SK-N-SH (cell line): ENCODE measurements at regions not wholly inside any gene's neighbourhood (a gene's known extent, or its start where the extent isn't known, plus 50 kb on each side); places are given as distances from the start of the nearest gene placed in this dataset.

ENCODE experiments used
- CTCF ChIA-PET: fragments of 300-600, 350-600 bp; formaldehyde crosslinking; extraction: SDS; loops from one replicate; lab custom pipeline; 2021; lab: Yijun Ruan, JAX
- POLR2A ChIA-PET: fragments of 350-600 bp; sonication (Branson Sonifier 250); formaldehyde crosslinking; extraction: SDS; loops from one replicate; lab custom pipeline; 2020; ENCODE audit warnings: antibody characterized with exemption, inconsistent platforms; lab: Yijun Ruan, JAX
- DNase-seq: peaks from one replicate; pipeline ENCODE4 v3.0.0; 2012
- H2AFZ ChIP-seq: fragments of 200-600 bp; sonication (generic); 2 replicates; pipeline ENCODE4 v1.8.1; 2016; ENCODE audit warnings: antibody characterized with exemption, mild to moderate bottlenecking, low read depth
- H3F3A ChIP-seq: fragments of 200-600 bp; sonication (generic); replicated peaks from 2 replicates; pipeline ENCODE3; 2016; ENCODE audit warnings: antibody characterized with exemption, mild to moderate bottlenecking; ENCODE audit not compliant: insufficient read depth
- H3K27ac ChIP-seq, 2 experiments: fragments of 200-500 bp in 1 of 2; fragments of 200-600 bp in 1 of 2; sonication (Bioruptor generic) in 1 of 2; sonication (generic), shearing (Covaris generic) in 1 of 2; 2 replicates each; pipeline versions ENCODE4 v1.5.1 to v1.6.1; 2014 to 2016; ENCODE audit warnings: low read depth in 2 of 2, inconsistent platforms in 1 of 2, low read length in 1 of 2, mild to moderate bottlenecking in 1 of 2, mixed read lengths in 1 of 2
- H3K27me3 ChIP-seq: fragments of 200-600 bp; sonication (generic), shearing (Covaris generic); 2 replicates; pipeline ENCODE4 v1.6.1; 2016; ENCODE audit warnings: mixed run types; ENCODE audit not compliant: insufficient read depth
- H3K36me3 ChIP-seq, 2 experiments: fragments of 200-500 bp in 1 of 2; fragments of 200-600 bp in 1 of 2; sonication (Bioruptor generic) in 1 of 2; sonication (generic) in 1 of 2; replicated peaks in 1 of 2; 2 replicates each; pipeline versions ENCODE3 to v1.5.1; 2014 to 2016; ENCODE audit warnings: low read length in 1 of 2, mild to moderate bottlenecking in 1 of 2; ENCODE audit not compliant: insufficient read depth in 2 of 2, control insufficient read depth in 1 of 2
- H3K4me1 ChIP-seq, 2 experiments: fragments of 200-500 bp in 1 of 2; fragments of 200-600 bp in 1 of 2; sonication (Bioruptor generic) in 1 of 2; sonication (generic), shearing (Covaris generic) in 1 of 2; 2 replicates each; pipeline versions ENCODE4 v1.5.1 to v1.6.1; 2014 to 2016; ENCODE audit warnings: low read depth in 1 of 2, low read length in 1 of 2, mixed run types in 1 of 2; ENCODE audit not compliant: insufficient read depth in 2 of 2, control insufficient read depth in 1 of 2
- H3K4me2 ChIP-seq: fragments of 200-600 bp; sonication (generic), shearing (Covaris generic); 2 replicates; pipeline ENCODE4 v1.6.1; 2017; ENCODE audit warnings: mixed run types
- H3K4me3 ChIP-seq, 2 experiments: fragments of 200-500 bp in 1 of 2; fragments of 200-600 bp in 1 of 2; sonication (Bioruptor generic) in 1 of 2; sonication (generic), shearing (Covaris generic) in 1 of 2; 2 replicates each; pipeline versions ENCODE4 v1.5.1 to v1.8.1; 2014 to 2016; ENCODE audit warnings: low read depth in 2 of 2, inconsistent platforms in 1 of 2, low read length in 1 of 2, mild to moderate bottlenecking in 1 of 2, mixed read lengths in 1 of 2, moderate library complexity in 1 of 2
- H3K79me2 ChIP-seq: fragments of 200-600 bp; sonication (generic); 2 replicates; pipeline ENCODE4 v1.8.1; 2017; ENCODE audit warnings: mild to moderate bottlenecking; ENCODE audit not compliant: insufficient read depth
- H3K9ac ChIP-seq: fragments of 200-600 bp; sonication (generic); 2 replicates; pipeline ENCODE4 v1.6.1; 2017; ENCODE audit warnings: mixed run types
- H3K9me2 ChIP-seq: fragments of 200-600 bp; sonication (generic); 2 replicates; pipeline ENCODE4 v1.6.1; 2017; ENCODE audit warnings: mixed run types
- H3K9me3 ChIP-seq: fragments of 200-600 bp; sonication (generic); 2 replicates; pipeline ENCODE4 v1.6.1; 2017; ENCODE audit warnings: mixed run types, mild to moderate bottlenecking, moderate library complexity
- H4K20me1 ChIP-seq: fragments of 200-600 bp; sonication (generic); 2 replicates; pipeline ENCODE4 v1.6.1; 2017; ENCODE audit warnings: mild to moderate bottlenecking, mixed run types; ENCODE audit not compliant: insufficient read depth
- CHD2 ChIP-seq: fragments of 150-350 bp; IDR thresholded peaks from 2 replicates; pipeline ENCODE4 v1.6.1; 2018; ENCODE audit warnings: low read length; ENCODE audit not compliant: partially characterized antibody
- EP300 ChIP-seq, 2 experiments: IDR thresholded peaks; 2 replicates each; pipeline versions ENCODE4 v1.4.0 to v1.6.1; 2012; ENCODE audit warnings: borderline replicate concordance in 1 of 2, low read depth in 1 of 2, low read length in 1 of 2
- FOXJ3 ChIP-seq: sonication (generic); formaldehyde crosslinking; IDR thresholded peaks from 2 replicates; pipeline ENCODE4 v1.5.1; 2020; ENCODE audit warnings: mild to moderate bottlenecking, missing genetic modification reagents
- FOXM1 ChIP-seq: IDR thresholded peaks from 2 replicates; pipeline ENCODE4 v1.4.0; 2012; ENCODE audit warnings: low read depth, mild to moderate bottlenecking
- GABPA ChIP-seq: IDR thresholded peaks from 2 replicates; pipeline ENCODE4 v1.4.0; 2012; ENCODE audit warnings: low read depth, mild to moderate bottlenecking
- GATA2 ChIP-seq: sonication (generic); formaldehyde crosslinking; IDR thresholded peaks from 2 replicates; pipeline ENCODE4 v1.5.0; 2020; ENCODE audit warnings: mild to moderate bottlenecking, missing genetic modification reagents
- JUND ChIP-seq: IDR thresholded peaks from 2 replicates; pipeline ENCODE4 v1.4.0; 2012
- NFIC ChIP-seq: IDR thresholded peaks from 2 replicates; pipeline ENCODE4 v1.4.0; 2012; ENCODE audit warnings: borderline replicate concordance
- RAD21 ChIP-seq: IDR thresholded peaks from 2 replicates; pipeline ENCODE4 v1.6.1; 2012; ENCODE audit warnings: mild to moderate bottlenecking, low read length
- RFX5 ChIP-seq: IDR thresholded peaks from 2 replicates; pipeline ENCODE4 v1.6.1; 2012; ENCODE audit warnings: mild to moderate bottlenecking, improper control_type of control experiment, low read length
- RXRA ChIP-seq: IDR thresholded peaks from 2 replicates; pipeline ENCODE4 v1.4.0; 2012; ENCODE audit warnings: low read depth, mild to moderate bottlenecking, borderline replicate concordance
- SIN3A ChIP-seq: IDR thresholded peaks from 2 replicates; pipeline ENCODE4 v1.6.1; 2012; ENCODE audit warnings: low read depth, mild to moderate bottlenecking, low read length, moderate library complexity, borderline replicate concordance
- SMC3 ChIP-seq: IDR thresholded peaks from 2 replicates; pipeline ENCODE4 v1.6.1; 2012; ENCODE audit warnings: low read depth, low read length, improper control_type of control experiment
- TCF12 ChIP-seq: IDR thresholded peaks from 2 replicates; pipeline ENCODE4 v1.4.0; 2012
- TEAD4 ChIP-seq: IDR thresholded peaks from 2 replicates; pipeline ENCODE4 v1.4.0; 2012; ENCODE audit warnings: mild to moderate bottlenecking, borderline replicate concordance; ENCODE audit not compliant: insufficient read depth
- WGBS: methylation state at CpG from one replicate; pipeline ENCODE4 v1.1.6; 2017; ENCODE audit warnings: low lambda C conversion rate; 5-methylcytosine and 5-hydroxymethylcytosine counted together
- TF ChIP-seq, protein P1 (sequence below): fragments of 200-600 bp; sonication (generic); IDR thresholded peaks from 2 replicates; pipeline ENCODE4 v1.6.1; 2017; ENCODE audit warnings: antibody characterized with exemption, mild to moderate bottlenecking, moderate library complexity
- TF ChIP-seq, protein P2 (sequence below): fragments of 150-350 bp; IDR thresholded peaks from 2 replicates; pipeline ENCODE4 v1.6.1; 2017; ENCODE audit warnings: antibody characterized with exemption, low read length, low read depth, borderline replicate concordance
- TF ChIP-seq, protein P3 (sequence below): fragments of 150-350 bp; IDR thresholded peaks from 2 replicates; pipeline ENCODE4 v1.6.1; 2016; ENCODE audit warnings: mild to moderate bottlenecking, low read depth, low read length
- TF ChIP-seq, protein P4 (sequence below): IDR thresholded peaks from 2 replicates; pipeline ENCODE4 v1.4.0; 2012; ENCODE audit warnings: low read depth, borderline replicate concordance
- TF ChIP-seq, protein P5 (sequence below): IDR thresholded peaks from 2 replicates; pipeline ENCODE4 v1.6.1; 2012; ENCODE audit warnings: mild to moderate bottlenecking, low read depth, low read length, moderate library complexity

DNA sequence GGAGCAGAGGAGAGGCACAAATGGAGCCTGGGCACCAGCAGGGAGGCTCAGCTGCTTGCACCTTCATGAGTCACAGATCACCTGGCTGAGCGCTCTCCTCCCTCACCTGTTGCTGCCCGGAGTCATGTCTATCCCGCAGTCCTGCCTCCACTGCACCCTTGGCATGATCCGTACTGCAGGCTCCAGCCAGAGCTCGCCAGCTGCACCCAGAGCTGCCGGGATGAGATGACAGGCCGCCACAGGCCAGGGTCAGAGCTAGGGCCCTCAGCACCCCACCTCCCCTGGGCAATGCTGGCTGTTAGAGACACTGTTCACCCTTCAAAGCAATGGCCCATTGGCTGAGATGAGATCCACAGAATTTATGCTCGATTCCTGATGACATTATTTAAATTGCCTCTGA lies 702.8 kb downstream of the TBC1D22A start:
- Histone ChIP-seq H3K27me3 (no peaks in the 10 kb centered on the region), H3K4me1 (no peaks in the 10 kb centered on the region), H3K36me3 (no peaks in the 10 kb centered on the region), H3F3A (no peaks in the 10 kb centered on the region), H3K9ac (no peak overlapping the region), H4K20me1 (no peaks in the 10 kb centered on the region), H3K27ac (no peak overlapping the region), H3K4me3 (no peak overlapping the region), H3K9me2 (no peaks in the 10 kb centered on the region), H3K79me2 (no peaks in the 10 kb centered on the region), H3K4me2 (no peak overlapping the region), H2AFZ (no peak overlapping the region), H3K9me3 (no peaks in the 10 kb centered on the region)
- DNase-seq, result no peak
- WGBS, result 11% methylated on average over 5 of the region's 8 CpGs
- ChIA-PET POLR2A (no interaction called here), CTCF (no interaction called here)
- TF ChIP-seq, protein P1, sequence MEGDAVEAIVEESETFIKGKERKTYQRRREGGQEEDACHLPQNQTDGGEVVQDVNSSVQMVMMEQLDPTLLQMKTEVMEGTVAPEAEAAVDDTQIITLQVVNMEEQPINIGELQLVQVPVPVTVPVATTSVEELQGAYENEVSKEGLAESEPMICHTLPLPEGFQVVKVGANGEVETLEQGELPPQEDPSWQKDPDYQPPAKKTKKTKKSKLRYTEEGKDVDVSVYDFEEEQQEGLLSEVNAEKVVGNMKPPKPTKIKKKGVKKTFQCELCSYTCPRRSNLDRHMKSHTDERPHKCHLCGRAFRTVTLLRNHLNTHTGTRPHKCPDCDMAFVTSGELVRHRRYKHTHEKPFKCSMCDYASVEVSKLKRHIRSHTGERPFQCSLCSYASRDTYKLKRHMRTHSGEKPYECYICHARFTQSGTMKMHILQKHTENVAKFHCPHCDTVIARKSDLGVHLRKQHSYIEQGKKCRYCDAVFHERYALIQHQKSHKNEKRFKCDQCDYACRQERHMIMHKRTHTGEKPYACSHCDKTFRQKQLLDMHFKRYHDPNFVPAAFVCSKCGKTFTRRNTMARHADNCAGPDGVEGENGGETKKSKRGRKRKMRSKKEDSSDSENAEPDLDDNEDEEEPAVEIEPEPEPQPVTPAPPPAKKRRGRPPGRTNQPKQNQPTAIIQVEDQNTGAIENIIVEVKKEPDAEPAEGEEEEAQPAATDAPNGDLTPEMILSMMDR, result no peak
- TF ChIP-seq JUND (no peak), GATA2 (CRISPR knock-in tag) (no peak), GABPA (no peak), RAD21 (no peak), RFX5 (no peak), NFIC (no peak), CHD2 (no peak), SMC3 (no peak), SIN3A (no peak), FOXM1 (no peak), TEAD4 (no peak), FOXJ3 (no peak), EP300 (IDR thresholded peaks at IDR 0.05; ENCODE audit: borderline replicate concordance in 1 of 2, low read depth in 1 of 2, low read length in 1 of 2) (no peak)
- TF ChIP-seq, protein P2, sequence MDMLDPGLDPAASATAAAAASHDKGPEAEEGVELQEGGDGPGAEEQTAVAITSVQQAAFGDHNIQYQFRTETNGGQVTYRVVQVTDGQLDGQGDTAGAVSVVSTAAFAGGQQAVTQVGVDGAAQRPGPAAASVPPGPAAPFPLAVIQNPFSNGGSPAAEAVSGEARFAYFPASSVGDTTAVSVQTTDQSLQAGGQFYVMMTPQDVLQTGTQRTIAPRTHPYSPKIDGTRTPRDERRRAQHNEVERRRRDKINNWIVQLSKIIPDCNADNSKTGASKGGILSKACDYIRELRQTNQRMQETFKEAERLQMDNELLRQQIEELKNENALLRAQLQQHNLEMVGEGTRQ, result no peak
- TF ChIP-seq, protein P3, sequence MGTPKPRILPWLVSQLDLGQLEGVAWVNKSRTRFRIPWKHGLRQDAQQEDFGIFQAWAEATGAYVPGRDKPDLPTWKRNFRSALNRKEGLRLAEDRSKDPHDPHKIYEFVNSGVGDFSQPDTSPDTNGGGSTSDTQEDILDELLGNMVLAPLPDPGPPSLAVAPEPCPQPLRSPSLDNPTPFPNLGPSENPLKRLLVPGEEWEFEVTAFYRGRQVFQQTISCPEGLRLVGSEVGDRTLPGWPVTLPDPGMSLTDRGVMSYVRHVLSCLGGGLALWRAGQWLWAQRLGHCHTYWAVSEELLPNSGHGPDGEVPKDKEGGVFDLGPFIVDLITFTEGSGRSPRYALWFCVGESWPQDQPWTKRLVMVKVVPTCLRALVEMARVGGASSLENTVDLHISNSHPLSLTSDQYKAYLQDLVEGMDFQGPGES, result no peak

DNA sequence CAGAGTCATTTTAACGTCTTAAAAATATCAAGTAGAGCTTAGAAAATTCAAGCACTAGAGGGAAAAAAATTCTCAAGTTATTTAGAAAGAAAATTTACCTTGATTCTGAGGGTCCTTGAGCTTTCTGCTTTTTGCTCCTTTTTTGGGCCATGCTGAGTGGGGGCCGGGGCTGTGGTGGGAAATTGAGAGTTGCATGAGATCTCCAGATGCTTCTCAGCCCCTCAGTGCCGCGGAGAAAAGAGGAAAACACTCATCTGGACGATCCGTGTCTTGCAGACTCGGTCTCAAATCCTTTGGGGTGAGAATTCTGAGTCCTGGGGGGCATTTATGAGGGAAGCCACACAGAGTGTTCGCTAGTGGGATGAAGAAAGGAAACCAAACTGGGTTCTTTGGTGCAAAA lies 700.8 kb downstream of the TBC1D22A start:
- ChIA-PET CTCF (no interaction called here), POLR2A (no interaction called here)
- Histone ChIP-seq H3K36me3 (no peaks in the 10 kb centered on the region), H3K9me3 (no peaks in the 10 kb centered on the region), H4K20me1 (no peaks in the 10 kb centered on the region), H2AFZ (no peak overlapping the region), H3F3A (no peaks in the 10 kb centered on the region), H3K4me1 (no peaks in the 10 kb centered on the region), H3K4me2 (no peak overlapping the region), H3K4me3 (no peak overlapping the region), H3K9me2 (no peaks in the 10 kb centered on the region), H3K27ac (no peak overlapping the region), H3K9ac (no peak overlapping the region), H3K79me2 (no peaks in the 10 kb centered on the region), H3K27me3 (no peaks in the 10 kb centered on the region)
- DNase-seq, result no peak
- 6% methylated on average over 8 of the region's 8 CpGs for WGBS
- TF ChIP-seq EP300 (IDR thresholded peaks at IDR 0.05; ENCODE audit: borderline replicate concordance in 1 of 2, low read depth in 1 of 2, low read length in 1 of 2), result no peak
- TF ChIP-seq, protein P4, sequence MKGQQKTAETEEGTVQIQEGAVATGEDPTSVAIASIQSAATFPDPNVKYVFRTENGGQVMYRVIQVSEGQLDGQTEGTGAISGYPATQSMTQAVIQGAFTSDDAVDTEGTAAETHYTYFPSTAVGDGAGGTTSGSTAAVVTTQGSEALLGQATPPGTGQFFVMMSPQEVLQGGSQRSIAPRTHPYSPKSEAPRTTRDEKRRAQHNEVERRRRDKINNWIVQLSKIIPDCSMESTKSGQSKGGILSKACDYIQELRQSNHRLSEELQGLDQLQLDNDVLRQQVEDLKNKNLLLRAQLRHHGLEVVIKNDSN, result no peak
- no peak for TF ChIP-seq RXRA
- no peak for TF ChIP-seq FOXJ3
- no peak for TF ChIP-seq TCF12
- no peak for TF ChIP-seq FOXM1
- TF ChIP-seq, protein P3, result no peak
- TF ChIP-seq, protein P5, sequence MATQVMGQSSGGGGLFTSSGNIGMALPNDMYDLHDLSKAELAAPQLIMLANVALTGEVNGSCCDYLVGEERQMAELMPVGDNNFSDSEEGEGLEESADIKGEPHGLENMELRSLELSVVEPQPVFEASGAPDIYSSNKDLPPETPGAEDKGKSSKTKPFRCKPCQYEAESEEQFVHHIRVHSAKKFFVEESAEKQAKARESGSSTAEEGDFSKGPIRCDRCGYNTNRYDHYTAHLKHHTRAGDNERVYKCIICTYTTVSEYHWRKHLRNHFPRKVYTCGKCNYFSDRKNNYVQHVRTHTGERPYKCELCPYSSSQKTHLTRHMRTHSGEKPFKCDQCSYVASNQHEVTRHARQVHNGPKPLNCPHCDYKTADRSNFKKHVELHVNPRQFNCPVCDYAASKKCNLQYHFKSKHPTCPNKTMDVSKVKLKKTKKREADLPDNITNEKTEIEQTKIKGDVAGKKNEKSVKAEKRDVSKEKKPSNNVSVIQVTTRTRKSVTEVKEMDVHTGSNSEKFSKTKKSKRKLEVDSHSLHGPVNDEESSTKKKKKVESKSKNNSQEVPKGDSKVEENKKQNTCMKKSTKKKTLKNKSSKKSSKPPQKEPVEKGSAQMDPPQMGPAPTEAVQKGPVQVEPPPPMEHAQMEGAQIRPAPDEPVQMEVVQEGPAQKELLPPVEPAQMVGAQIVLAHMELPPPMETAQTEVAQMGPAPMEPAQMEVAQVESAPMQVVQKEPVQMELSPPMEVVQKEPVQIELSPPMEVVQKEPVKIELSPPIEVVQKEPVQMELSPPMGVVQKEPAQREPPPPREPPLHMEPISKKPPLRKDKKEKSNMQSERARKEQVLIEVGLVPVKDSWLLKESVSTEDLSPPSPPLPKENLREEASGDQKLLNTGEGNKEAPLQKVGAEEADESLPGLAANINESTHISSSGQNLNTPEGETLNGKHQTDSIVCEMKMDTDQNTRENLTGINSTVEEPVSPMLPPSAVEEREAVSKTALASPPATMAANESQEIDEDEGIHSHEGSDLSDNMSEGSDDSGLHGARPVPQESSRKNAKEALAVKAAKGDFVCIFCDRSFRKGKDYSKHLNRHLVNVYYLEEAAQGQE, result no peak
